H1 (cell line): ENCODE measurements at regions not wholly inside any gene's neighbourhood (a gene's known extent, or its start where the extent isn't known, plus 50 kb on each side); places are given as distances from the start of the nearest gene placed in this dataset.

Experiments
- BACH1 ChIP-seq: IDR thresholded peaks from 2 replicates; pipeline ENCODE4 v1.6.1; 2012; ENCODE audit warnings: low read length, improper control_type of control experiment
- FOSL1 ChIP-seq: IDR thresholded peaks from 2 replicates; pipeline ENCODE4 v1.6.1; 2011; ENCODE audit warnings: mild to moderate bottlenecking, low read depth, low read length, moderate library complexity; ENCODE audit not compliant: insufficient read depth
- HDAC2 ChIP-seq, 2 experiments: fragments of 300-600 bp in 1 of 2; sonication (generic) in 1 of 2; IDR thresholded peaks; 2 replicates each; pipeline ENCODE4 v1.6.1; 2011 to 2012; ENCODE audit warnings: low read depth in 2 of 2, low read length in 2 of 2, mild to moderate bottlenecking in 2 of 2, moderate library complexity in 2 of 2, borderline replicate concordance in 1 of 2, inconsistent platforms in 1 of 2
- POLR2AphosphoS5 ChIP-seq: IDR thresholded peaks from 2 replicates; pipeline ENCODE4 v1.6.1; 2011; ENCODE audit warnings: low read depth, low read length
- POU5F1 ChIP-seq: IDR thresholded peaks from 2 replicates; pipeline ENCODE4 v1.6.1; 2011; ENCODE audit warnings: low read depth, mild to moderate bottlenecking, low read length, moderate library complexity
- RBBP5 ChIP-seq: IDR thresholded peaks from 2 replicates; pipeline ENCODE4 v1.7.1; 2012; ENCODE audit warnings: low read depth, mild to moderate bottlenecking, inconsistent platforms, low read length, moderate library complexity, borderline replicate concordance

DNA sequence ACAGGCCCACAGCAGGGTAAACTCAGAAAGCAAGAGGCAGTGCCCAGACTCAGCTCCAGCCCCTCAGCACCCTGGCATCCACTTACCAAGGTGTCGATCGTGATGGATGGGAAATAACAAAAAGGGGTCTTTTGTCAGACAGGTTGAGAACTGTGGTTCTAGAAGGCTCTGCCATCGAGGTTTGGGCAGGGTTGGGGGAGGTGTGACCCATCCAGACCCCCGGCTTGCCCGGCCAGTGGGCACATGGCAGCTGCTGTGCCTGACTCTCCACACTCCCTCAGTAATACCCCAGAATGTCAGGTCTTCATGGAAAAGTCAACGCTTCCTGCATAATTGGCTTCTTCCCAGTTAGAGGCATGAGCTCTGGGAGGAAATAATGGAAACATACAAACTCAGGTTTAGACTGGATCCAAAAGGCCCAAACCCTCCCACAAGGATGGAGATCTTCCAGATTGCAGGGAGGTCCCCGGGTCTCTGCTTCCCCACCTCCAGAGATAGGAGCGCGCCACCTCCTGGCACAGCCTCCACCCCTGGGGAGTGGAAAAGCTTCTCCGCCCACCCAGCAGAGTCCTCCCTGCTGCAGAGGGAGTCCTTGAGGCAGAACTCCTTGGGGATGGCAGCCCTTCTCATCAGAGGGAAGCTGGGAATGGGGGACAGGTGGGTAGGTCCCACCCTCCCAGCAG, 149.8 kb upstream of the IQSEC1 start (continued):
- TF ChIP-seq FOSL1 = no peak
- no peak for TF ChIP-seq BACH1
- no peak for TF ChIP-seq POLR2AphosphoS5
- TF ChIP-seq RBBP5 = no peak
- TF ChIP-seq POU5F1 = no peak
- TF ChIP-seq HDAC2 (IDR thresholded peaks at IDR 0.05; ENCODE audit: borderline replicate concordance in 1 of 2, low read depth in 2 of 2, low read length in 2 of 2) = no peak
